ENCODE measurements at regions not wholly inside any gene's neighbourhood (a gene's known extent, or its start where the extent isn't known, plus 50 kb on each side); places are given as distances from the start of the nearest gene placed in this dataset. TPM values are rescaled to one million over a fixed set of nuclear protein-coding genes. Genes with fewer than 3 reads are reported as not detected.

Small RNA genes lying in the stretch of these regions (microRNA-seq; reads per million reads assigned to microRNA genes)
- not detected for gene RF00012 (ENCODE audit: insufficient read depth, insufficient read length)

Small RNA genes lying in the stretch of these regions (small RNA-seq; reads per million reads assigned to genes)
- 0 to 0.04 (median 0) reads per million in 5 experiments for gene RF00012
